ENCODE measurements at regions not wholly inside any gene's neighbourhood (a gene's known extent, or its start where the extent isn't known, plus 50 kb on each side); places are given as distances from the start of the nearest gene placed in this dataset.

- TF ChIP-seq CTCF (IDR thresholded peaks at IDR 0.05) = no peak
- TF ChIP-seq POLR2A (IDR thresholded peaks at IDR 0.05) = no peak
Measured at GRCh38 chr3:159239059-159239458, 437.2 kb downstream of the MFSD1 start.
